Occipital lobe (tissue), 2 donors: ENCODE measurements at regions not wholly inside any gene's neighbourhood (a gene's known extent, or its start where the extent isn't known, plus 50 kb on each side); places are given as distances from the start of the nearest gene placed in this dataset. TPM values are rescaled to one million over a fixed set of nuclear protein-coding genes. Genes with fewer than 3 reads are reported as not detected.

Experiments
- DNase-seq: peaks from one replicate; lab custom pipeline; 2025; lab: John Stamatoyannopoulos, UW
- small RNA-seq: library from RNA; depleted of rRNA; stranded (forward); fragments of <200 nt; gene quantifications from one replicate; pipeline ENCODE3, GENCODE V24; 2014

DNA sequence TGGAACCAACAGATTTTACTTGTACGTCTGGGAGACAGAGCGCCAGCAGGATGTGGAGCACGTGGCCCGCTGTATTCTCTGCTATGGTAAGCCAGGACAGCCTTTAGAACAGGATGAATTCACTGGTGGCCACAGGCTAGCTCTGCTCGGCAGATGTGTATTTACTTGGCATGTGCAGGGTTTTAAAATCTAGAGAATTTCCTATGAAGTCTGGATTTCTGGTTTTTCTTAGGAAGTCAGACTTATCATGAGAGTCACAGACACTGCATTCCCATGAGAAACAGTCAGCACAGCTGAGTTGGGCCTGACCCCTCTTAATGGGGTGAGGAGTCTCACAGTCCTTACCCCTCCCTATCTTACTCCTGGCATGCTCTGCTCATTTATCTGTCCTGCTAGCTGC, 84.6 kb upstream of the COL6A5 start:
- DNase-seq: no peak

DNA sequence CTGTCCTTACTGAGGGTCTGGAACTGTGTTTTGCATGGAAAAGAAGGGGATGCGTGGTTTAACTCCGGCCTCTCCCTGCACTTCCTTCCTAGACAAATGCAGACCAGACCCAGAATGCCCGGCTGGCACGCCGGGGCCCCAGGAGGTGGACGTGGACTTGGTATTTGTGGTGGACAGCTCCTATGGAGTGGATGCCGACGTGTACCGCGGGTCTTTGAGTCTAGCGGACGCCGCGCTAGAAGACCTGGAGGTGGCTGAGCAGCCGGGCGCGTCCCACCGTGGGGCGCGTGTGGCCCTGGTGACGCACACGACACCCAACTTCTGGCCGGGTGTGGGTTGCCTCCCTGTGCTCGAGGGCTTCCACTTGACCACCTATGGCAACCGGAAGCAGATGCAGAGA, 81.8 kb upstream of the COL6A5 start:
- DNase-seq: no peak

DNA sequence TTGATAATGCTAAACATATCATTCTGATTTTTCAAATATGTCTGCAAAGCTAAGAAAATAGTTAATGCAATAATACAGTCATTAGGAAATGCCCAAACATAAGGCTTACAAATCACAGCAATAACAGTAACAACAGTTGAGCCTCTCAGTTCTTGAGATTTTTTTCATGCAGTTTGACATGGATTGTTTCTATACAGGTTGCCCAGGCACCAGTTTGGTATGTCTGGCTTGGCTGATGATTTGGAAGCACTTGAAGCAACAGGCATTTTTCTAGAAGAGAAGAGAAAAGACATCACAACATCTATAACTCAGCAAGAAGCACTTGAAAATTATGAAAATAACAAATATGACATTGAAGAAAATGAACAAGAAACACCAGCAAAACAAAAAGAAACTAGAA, 78.7 kb upstream of the COL6A5 start:
- no peak for DNase-seq

DNA sequence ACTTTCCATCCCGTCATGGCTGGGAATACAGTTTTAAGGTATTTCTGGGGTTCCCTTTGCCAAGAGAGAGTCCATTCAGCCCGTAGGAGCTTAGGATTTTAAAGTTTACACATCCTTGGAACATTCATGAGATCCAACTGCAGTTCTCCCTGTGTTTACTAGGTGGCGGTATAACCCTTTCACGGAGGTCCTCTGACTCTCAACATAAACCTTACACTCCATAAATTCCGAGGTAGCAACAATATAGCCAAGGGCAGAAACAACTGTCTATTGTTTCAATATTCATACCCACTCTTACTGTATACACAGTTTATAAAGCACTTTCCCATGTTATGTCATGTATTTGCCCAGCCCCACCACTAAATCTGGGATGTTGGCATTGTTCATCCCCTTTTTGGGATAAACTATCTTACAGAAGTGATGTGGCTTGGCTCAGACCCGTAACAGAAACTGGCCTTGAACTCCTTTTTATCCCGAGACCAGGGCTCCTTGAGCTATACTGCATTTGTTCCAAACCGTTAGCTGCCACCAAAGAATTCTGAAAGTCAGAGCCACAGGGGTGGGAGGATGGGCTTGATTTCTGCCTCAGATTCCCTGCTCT, 69.2 kb upstream of the COL6A5 start:
- no peak for DNase-seq

DNA sequence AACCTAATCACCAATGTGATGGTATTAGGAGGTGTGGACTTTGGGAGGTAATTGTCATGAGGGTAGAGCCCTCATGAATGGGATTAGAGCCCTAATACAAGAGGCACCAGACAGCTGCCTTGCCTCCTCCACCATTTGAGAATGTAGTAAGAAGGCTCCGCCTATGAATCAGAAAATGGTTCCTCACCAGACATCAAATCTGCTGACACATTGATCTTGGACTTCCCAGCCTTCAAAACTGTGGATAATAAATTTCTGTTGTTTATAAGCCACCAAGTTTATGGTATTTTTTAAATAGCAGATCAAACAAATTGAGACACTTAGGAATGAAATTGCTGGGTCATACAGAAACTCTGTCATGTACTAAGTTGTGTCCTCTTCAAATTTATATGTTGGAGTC, 56.8 kb upstream of the COL6A5 start:
- no peak for DNase-seq

DNA sequence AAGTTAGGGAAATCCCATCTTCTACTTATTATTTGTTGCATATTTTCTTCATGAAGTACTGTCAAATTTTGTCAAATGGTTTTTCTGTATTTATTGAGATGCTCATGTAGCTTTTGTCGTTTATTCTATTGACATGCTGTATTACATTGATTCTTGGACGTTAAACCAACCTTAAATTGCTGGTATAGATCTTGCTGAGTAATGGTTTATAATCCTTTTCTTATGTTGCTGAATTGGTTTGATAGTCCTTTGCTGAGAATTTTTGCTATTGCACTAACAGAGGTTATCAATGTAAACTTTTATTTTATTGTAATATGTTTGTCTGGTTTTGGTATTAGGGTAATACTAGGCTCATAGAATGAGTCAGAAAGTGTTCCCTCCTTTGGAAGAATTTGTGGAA, 54.3 kb upstream of the COL6A5 start:
- no peak for DNase-seq

DNA sequence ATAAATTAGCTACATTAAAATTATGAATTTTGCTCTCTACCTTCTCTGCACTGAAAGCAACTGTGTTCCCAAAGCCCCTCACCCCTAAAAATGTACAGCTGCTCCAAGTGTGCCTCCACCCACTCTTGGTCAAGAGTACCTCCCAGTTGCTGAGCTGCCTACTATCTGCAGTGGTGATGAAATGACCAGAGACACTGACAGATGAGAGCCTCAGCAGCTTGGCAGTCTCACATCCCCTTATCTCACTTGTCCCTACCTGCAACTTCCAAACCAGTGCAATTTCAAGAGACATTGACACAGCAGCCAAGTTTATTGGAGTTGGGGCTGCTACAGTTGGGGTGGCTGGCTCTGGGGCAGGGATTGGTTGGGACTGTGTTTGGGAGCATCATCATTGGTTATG, 52.2 kb upstream of the COL6A5 start:
- DNase-seq: no peak

Small RNA genes in the stretch of these regions (small RNA-seq; reads per million reads assigned to genes)
- gene ENPP7P3: not detected
- gene SNRPCP8: not detected
